ENCODE measurements at regions not wholly inside any gene's neighbourhood (a gene's known extent, or its start where the extent isn't known, plus 50 kb on each side); places are given as distances from the start of the nearest gene placed in this dataset.

DNA sequence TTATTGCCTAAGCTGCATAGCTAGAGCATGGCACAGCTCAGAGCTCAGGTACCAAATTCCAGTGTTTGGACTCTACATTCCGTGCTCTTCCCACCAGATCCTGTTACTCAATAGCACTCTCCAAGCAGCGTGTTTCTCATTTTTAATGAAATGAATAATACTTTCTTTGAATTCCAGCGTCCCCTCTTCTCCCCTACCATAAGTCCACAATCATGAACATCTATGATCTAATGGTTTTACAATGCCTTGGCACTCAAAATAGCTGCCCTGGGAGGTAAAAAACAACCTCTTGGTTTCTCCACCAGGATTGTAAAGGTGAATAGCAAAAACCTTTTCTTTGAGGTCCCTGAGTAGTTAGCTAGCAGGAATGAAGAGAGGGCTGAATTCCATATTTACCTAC lies 480.0 kb upstream of the PKN2 start:
- no peaks in the 10 kb centered on the region for H3K27me3 ChIP-seq
- TF ChIP-seq EP300 (IDR thresholded peaks at IDR 0.05) (no peak), POLR2A (IDR thresholded peaks at IDR 0.05) (no peak), POLR2AphosphoS5 (IDR thresholded peaks at IDR 0.05) (no peak)
- TF ChIP-seq, protein P1, sequence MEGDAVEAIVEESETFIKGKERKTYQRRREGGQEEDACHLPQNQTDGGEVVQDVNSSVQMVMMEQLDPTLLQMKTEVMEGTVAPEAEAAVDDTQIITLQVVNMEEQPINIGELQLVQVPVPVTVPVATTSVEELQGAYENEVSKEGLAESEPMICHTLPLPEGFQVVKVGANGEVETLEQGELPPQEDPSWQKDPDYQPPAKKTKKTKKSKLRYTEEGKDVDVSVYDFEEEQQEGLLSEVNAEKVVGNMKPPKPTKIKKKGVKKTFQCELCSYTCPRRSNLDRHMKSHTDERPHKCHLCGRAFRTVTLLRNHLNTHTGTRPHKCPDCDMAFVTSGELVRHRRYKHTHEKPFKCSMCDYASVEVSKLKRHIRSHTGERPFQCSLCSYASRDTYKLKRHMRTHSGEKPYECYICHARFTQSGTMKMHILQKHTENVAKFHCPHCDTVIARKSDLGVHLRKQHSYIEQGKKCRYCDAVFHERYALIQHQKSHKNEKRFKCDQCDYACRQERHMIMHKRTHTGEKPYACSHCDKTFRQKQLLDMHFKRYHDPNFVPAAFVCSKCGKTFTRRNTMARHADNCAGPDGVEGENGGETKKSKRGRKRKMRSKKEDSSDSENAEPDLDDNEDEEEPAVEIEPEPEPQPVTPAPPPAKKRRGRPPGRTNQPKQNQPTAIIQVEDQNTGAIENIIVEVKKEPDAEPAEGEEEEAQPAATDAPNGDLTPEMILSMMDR (IDR thresholded peaks at IDR 0.05): no peak
- no peak overlapping the region for H3K4me3 ChIP-seq
- no peaks in the 10 kb centered on the region for H3K36me3 ChIP-seq
- no peak for DNase-seq (ENCODE audit: low spot score in 2 of 2)
- no peaks in the 10 kb centered on the region for H3K9me3 ChIP-seq
- 61% methylated on average over 3 of the region's 3 CpGs for WGBS
- no peak overlapping the region for H3K27ac ChIP-seq
- H3K4me1 ChIP-seq: no peaks in the 10 kb centered on the region

DNA sequence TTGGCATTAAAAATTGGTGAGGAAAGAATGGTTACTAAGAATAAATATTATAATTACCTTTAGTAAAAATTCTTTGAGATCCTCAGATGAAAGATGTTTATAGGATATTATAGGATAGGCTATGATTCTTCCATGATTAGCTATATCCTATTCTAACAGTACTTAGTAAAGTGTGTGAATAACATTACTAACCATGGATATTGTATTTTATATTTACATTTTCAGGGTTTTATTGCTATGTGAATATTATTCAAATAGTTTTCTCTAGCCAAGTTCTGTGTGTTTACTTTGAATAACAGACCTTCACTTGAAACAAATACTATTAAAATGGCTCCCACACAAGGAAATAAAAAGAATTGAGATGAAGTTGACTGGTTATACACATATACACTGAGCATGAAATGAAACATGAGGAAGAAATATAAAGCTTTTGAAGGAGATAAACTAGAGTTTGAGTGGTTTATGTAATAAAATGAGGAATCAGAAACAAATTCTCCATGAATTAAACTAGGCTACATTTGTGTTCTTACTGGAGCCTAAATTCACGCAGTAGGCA lies 479.4 kb upstream of the PKN2 start:
- 90% methylated on average over 1 of the region's 1 CpG for WGBS
- TF ChIP-seq, protein P1 (IDR thresholded peaks at IDR 0.05): no peak
- TF ChIP-seq EP300 (IDR thresholded peaks at IDR 0.05) (no peak), POLR2AphosphoS5 (IDR thresholded peaks at IDR 0.05) (no peak), POLR2A (IDR thresholded peaks at IDR 0.05) (no peak)
- no peaks in the 10 kb centered on the region for H3K9me3 ChIP-seq
- H3K36me3 ChIP-seq: no peaks in the 10 kb centered on the region
- no peaks in the 10 kb centered on the region for H3K4me1 ChIP-seq
- H3K27ac ChIP-seq: no peak overlapping the region
- no peaks in the 10 kb centered on the region for H3K27me3 ChIP-seq
- no peak overlapping the region for H3K4me3 ChIP-seq
- no peak for DNase-seq (ENCODE audit: low spot score in 2 of 2)

DNA sequence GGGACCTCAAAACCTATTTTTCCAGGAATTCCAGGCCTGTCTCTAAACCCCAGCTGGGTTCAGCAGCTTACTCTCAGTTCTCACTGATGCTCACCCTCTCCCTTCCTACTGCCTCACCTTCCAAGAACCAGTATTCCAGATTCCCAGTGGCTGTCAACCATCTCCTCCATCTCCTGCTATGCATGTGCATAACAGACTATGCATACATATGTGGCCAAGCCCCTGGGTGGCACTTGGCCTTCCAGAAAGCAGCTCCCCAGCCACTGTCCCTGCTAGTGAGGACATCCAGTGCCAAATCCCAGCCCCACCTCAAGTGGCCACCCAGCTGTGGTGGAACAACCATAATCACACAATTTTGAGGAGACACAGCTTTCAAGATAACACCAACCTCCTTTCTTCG lies 475.7 kb upstream of the PKN2 start:
- no peaks in the 10 kb centered on the region for H3K27me3 ChIP-seq
- H3K4me3 ChIP-seq: no peak overlapping the region
- WGBS: 59% methylated on average over 1 of the region's 1 CpG
- no peaks in the 10 kb centered on the region for H3K9me3 ChIP-seq
- H3K27ac ChIP-seq: no peak overlapping the region
- H3K4me1 ChIP-seq: no peaks in the 10 kb centered on the region
- no peak for TF ChIP-seq EP300 (IDR thresholded peaks at IDR 0.05)
- no peak for TF ChIP-seq POLR2A (IDR thresholded peaks at IDR 0.05)
- TF ChIP-seq, protein P1 (IDR thresholded peaks at IDR 0.05): no peak
- no peak for TF ChIP-seq POLR2AphosphoS5 (IDR thresholded peaks at IDR 0.05)
- no peaks in the 10 kb centered on the region for H3K36me3 ChIP-seq
- DNase-seq (ENCODE audit: low spot score in 2 of 2): no peak

DNA sequence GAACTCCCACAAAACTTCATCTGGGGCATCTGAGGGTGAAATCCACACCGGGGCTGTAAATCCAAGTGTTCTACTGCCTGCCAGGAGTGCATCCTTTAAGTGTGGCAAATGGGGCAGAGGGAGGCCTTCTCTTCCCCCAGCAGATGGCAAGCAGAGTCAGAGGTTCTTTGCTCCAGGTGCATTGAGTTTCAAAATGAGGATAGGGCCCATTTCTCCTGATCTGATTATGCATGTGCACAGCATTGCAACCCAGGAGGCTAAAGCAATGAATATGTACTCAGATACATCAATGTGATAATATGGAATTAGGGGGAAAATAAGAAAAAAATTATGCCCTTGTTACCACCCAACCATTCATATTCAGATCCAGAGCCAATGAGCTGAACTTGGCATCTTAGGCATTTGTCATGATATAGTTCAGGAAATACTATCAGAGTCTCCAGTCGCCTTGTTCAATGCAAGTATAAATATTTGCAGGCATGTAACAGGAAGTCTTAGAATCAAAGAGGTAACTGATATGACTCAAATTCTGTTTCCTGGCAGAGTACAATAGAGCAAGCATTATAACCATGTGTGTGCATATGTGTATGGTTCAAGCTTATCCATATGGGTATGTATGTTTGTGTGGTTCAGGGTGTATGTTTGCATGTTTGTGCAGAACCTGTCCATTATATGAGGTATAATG lies 473.8 kb upstream of the PKN2 start:
- H3K27me3 ChIP-seq: no peaks in the 10 kb centered on the region
- no peaks in the 10 kb centered on the region for H3K4me1 ChIP-seq
- no peaks in the 10 kb centered on the region for H3K9me3 ChIP-seq
- no peak overlapping the region for H3K4me3 ChIP-seq
- no peaks in the 10 kb centered on the region for H3K36me3 ChIP-seq
- 74% methylated on average over 2 of the region's 2 CpGs for WGBS
- no peak for DNase-seq (ENCODE audit: low spot score in 2 of 2)
- no peak overlapping the region for H3K27ac ChIP-seq
- TF ChIP-seq POLR2AphosphoS5 (IDR thresholded peaks at IDR 0.05): no peak
- TF ChIP-seq, protein P1 (IDR thresholded peaks at IDR 0.05): no peak
- no peak for TF ChIP-seq EP300 (IDR thresholded peaks at IDR 0.05)
- TF ChIP-seq POLR2A (IDR thresholded peaks at IDR 0.05): no peak

DNA sequence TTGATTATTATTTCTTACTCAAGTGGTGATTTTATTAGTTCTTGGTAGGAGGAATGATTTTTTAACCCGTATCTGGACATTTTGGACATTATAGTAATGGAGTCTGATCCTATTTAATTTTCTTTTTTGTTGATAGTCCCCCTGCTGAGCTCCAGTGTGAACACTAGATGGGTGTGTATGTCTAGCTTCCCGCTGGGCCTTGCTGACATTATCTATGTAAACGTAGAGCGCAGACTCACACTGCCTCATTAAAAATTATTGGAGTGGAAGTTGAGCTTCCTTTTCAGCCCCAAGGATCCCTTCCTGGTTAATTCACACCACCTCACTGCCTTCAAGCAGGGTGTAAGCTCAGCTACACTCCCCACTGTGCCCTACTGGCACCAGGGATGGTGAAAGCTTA lies 467.6 kb upstream of the PKN2 start:
- Histone ChIP-seq H3K4me3 (no peak overlapping the region), H3K9me3 (no peaks in the 10 kb centered on the region), H3K27ac (no peak overlapping the region), H3K4me1 (no peaks in the 10 kb centered on the region), H3K27me3 (no peaks in the 10 kb centered on the region), H3K36me3 (no peaks in the 10 kb centered on the region)
- WGBS: 86% methylated on average over 4 of the region's 4 CpGs
- TF ChIP-seq POLR2A (IDR thresholded peaks at IDR 0.05) (no peak), EP300 (IDR thresholded peaks at IDR 0.05) (no peak), POLR2AphosphoS5 (IDR thresholded peaks at IDR 0.05) (no peak)
- TF ChIP-seq, protein P1 (IDR thresholded peaks at IDR 0.05): no peak
- DNase-seq (ENCODE audit: low spot score in 2 of 2): no peak

All from suprapubic skin (tissue), 4 donors.